HG02938 (cell line): ENCODE measurements at regions not wholly inside any gene's neighbourhood (a gene's known extent, or its start where the extent isn't known, plus 50 kb on each side); places are given as distances from the start of the nearest gene placed in this dataset.

Experiments
- ATAC-seq: cut with Tn5 transposase; IDR thresholded peaks from one replicate; pipeline ENCODE4 v1.9.1; 2021; ENCODE audit warnings: mild to moderate bottlenecking, moderate library complexity; ENCODE audit not compliant: unreplicated experiment

DNA sequence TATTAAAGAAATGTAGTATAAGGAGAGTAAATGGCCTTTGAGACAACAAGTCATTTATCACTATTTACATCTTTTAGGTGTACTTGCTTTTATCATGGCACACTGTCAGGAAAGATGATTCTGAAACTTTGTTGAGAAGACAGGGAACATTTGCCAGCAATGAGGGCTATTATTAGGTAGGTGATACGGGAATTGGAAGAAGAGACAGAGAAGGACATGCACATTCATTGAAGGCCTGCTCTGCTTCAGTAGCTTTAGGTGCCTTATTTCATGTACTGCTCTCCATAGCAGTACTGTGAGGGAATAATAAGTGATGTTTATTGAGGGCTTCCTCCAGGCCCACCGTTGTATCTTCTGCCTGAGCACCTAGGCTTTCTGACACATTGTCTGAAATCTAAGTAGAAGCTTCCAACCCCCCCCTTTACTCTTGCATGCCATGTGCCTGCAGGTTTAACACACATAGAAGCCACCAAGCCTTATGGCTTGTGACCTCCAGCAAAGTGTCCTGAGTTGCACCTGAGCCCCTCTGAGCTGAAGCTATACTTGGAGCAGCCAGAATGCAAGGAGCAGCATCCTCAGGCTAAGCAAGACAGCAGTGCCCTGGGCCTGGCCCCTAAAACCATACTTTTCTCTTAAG, 275.2 kb upstream of the VLDLR start:
- no peak for ATAC-seq

DNA sequence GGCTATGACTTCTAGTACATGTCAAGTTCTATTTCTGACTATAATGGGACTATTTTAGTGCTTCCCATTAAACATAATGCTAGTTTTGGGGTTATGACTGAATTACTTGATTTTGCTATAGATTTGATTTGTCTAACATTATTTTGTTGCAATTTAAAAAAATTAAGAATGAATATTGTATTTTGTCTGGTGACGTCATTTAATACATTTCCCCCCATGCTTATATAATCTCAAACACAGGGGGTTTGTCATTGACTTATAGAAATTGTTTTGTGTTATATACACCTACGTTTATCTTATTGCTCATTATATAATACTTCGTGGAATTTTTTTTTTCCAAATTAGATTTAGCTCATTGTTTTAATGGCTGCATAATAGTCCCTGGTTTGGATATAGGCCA, 270.3 kb upstream of the VLDLR start:
- ATAC-seq: no peak

DNA sequence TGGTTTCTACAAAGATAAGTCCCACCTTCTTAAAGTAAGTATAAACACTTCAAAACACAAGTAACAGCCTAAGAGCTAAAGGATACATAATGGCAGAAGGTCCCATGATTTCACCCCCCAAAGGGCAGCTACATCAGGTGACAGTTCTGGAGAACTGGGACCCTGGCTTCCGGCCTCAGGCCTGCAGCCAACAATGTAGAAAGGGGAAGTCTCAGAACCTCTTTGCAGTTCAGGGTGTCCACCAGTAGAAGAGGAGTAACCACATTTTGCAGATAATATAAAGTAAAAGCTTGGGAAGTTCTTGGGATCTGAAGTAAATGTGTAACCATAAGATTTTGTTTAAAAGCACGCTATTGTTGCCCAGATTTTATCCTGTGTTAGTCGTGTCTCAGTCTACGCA, 267.4 kb upstream of the VLDLR start:
- no peak for ATAC-seq

DNA sequence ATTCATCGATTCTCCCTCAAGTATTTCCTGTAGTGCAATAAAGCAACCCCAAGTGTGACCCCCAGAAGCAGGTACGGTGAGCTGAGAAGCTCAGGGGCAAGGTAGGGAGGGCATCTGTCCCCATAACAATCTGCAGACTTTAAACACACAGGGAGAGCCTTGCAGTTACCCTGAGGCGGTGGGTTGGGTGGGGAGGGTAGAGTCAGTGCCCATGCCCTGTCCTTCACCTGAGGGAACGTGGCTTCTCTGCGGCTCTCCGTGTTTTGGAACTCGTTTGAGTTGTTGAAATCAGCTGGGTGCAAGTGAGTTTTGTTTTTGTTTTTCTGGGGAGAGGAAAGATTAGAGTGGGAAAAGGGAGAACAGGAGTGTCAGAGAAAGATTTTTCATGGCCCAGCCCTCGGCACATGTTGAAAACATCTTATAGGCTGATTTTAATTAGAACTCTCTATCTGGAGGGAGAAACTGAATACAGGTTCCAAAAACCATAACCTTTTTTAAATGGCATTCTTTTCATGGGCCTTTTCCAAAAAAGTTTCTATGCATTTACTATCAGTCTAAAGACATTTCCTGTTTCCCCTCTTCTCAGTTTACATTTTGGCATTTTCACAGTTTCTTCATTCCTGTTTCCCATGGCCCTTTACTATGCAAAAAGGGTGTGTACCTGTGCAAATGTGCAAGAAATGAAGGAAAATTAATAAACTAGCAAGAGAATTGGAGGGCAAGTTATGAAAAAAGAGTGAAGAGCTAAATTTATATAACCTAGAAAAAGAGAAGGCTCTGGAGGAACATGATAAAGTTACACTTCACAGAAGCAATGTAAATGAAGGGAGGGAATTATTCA, 266.5 kb upstream of the VLDLR start:
- no peak for ATAC-seq

DNA sequence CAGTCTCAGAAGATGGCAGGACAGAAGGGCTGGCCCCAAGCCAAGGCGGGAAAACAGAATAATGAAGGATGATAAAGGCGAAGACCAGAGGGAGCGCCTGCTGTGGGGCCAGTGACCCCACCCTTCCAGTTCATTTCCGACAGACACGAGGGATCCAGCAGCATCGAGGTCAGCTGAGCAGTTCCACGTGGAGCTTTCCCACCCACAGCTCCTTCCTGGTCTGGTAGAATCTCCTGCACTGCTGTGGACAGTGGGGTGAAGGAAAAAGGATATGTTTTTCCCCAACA, 265.9 kb upstream of the VLDLR start:
- no peak for ATAC-seq

DNA sequence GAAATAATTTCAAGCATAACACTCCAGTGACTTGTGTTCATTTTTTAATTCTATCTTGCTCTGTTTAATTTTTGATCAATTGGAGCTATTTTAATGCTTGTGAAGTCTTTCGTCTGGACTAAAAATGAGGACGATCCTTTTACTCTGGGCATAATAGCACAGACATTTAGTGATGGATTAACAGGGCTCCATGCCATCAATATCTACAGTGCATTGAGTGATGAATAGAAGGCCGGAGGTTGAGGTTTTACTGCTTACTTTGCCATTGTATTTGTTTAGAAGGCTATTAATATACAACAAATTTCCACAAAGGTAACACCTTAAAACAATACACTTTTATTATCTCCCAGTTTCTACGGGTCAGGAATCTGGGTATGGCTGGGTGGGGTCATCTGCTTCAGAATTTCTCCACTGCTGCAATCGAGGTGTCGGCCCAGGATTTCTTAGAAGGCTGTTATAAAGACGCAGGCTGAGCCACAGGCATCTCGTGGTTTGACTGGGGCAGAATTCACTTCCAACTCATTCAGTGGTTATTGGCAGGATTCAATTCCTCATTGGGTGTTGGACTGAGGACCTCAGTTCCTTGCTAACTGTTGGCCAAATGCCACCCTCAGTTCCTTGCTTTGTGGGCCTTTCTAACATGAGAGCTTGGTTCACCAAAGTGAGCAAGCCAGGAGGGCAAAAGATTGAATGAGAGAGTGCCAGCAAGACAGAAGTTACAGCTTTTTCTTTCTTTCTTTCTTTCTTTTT, 265.4 kb upstream of the VLDLR start:
- no peak for ATAC-seq

DNA sequence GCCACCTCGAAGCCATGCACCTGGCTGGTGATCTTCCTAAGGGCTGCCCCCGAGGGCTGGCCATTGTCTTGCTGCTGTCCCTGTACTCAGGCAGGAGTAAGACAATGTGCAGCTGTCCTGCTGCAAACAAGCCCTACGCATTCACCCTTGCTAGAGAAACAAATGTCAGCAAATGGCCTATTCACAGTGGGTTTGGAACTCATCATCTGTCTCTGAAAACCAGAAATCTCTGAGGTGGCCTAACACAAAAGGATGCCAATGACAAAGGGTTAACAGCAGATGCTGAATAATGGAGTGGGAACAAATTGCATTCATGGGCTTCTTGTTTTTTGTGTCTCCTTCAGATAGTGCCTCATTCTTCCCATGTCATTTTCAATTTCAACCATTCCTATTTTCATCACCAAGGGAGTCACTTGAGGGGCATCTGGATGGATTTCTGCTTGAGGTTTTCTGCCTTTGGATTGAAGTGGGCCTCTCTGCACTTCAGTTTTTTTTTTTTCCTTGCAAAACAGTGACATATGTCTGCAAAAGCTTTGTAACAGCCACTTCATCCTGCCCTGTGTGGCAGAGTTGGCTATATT, 261.6 kb upstream of the VLDLR start:
- ATAC-seq: no peak

DNA sequence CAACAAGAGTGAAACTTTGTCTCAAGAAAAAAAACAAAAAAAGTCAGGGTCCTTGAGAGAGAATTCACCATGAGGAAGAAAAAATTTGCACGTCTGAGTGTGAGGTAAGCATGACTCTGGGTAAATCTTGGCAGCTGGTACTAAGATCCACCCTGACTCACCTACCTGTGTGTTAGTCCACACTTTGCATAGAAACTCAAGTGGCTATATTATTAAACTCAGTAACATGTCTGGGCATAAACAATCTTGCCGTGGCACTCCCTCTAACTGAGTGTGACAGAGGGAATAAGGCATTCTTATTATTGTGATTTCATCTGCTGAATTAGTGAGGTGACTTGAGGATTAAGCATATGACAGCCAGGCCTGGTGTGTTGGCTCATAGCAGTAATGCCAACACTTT, 259.4 kb upstream of the VLDLR start:
- no peak for ATAC-seq

DNA sequence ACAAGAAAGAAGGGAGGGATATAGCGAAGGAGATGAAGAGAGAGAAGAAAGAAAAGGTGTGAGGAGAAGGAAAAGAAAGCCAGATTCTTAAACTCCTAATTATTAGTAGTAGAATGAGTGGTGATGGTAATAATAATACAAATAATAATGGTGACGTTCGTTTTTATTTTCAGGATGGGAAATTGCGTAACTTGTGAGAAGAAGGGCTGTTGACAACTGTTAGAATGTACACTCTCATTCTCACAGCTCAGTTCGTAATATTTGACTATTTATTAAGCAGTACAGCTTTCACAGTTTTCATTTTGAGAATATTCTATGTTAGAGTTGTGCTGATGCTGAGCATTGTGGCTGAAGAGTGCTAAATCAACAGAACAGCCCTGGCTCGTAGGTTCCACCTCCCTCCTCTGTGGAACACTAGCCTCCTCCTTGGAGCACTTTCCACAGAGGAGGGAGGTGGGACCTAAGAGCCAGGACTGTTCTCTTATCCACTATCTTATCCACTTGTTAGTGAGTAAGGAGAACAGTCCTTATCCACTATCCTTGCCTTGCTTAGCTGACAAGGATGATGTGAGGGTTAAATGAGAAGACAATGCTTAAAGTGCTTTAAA, 258.3 kb upstream of the VLDLR start:
- no peak for ATAC-seq

DNA sequence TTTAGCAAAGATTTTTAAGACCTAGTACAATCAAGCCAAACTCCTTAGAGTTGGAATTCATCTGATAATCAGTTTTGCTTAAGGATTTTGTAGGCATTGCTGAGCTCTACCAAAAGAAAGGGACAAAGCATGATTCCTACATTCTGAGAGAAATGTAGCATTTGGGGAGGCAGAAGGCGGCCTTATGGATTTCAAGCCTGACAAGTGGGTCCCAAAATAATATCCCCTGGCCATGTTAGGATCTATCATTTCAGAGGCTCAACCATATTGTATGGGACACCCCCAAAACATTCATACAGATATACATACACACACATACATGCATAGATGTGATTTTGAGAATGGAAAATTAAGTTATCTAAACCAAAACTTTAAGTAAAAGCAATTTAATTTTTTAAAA, 257.8 kb upstream of the VLDLR start:
- ATAC-seq: no peak

DNA sequence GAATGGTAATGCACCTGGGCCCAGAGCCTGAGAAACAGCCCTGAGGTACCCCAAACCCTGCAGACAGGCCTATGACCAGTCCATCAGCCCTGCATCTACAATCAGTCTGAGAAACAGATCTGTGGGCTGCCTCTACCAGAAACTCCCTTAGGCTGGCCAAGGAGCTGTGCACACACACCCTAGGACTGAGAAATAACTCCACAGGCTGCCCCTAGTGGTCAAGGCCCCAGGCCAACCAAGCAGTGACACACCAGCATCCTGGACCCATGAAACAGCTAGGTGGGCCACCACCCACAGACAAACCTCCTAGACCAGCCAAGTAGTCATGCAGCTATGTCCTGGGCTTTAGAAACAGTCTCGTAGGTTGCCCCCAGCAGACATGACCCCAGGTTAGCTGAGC, 253.6 kb upstream of the VLDLR start:
- no peak for ATAC-seq

DNA sequence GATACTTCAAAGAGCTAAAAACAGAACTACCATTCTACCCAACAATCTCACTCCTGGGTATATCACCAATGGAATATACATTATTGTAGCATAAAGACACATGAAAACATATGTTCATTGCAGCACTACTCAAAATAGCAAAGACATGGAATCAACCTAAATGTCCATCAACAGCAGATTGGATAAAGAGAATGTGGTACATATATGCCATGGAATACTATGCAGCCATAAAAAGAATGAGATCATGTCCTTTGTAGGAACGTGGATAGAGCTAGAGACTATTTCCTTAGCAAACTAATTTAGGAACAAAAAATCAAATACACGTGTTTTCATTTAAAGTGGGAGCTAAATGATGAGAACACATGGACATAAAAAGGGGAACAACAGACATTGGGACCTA, 247.9 kb upstream of the VLDLR start:
- no peak for ATAC-seq

DNA sequence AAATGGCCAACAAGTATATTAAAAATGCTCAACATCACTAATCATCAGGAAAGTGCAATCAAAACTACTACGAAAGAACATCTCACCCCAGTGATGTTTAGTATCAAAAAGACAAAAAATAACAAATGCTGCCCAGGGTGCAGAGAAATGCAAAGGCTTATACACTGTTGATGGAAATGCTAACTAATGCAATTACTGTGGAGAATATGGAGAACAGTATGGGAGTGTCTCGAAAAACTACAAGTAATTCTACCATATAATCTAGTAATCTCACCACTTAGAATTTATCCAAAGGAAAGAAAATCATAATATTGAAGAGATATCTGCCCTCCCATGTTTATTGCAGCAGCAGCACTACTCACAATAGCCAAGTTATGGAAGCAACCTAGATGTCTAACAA, 246.5 kb upstream of the VLDLR start:
- no peak for ATAC-seq

DNA sequence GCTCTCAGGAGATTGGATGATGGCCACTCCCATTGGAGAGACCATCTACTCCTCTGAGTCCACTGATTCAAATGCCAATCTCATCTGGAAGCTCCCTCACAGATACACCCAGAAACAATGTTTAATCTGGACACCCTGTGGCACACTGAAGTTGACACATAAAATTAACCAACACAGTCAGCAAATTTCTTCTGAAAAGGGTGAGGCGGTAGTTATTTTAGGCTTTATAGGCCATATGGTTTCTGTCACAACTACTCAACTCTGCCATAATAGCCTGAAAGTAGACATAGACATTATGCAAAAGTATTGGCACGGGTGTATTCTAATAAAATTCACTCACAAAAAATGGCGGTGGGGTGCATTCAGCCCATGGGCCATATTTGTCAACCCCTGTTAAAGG, 244.5 kb upstream of the VLDLR start:
- no peak for ATAC-seq

DNA sequence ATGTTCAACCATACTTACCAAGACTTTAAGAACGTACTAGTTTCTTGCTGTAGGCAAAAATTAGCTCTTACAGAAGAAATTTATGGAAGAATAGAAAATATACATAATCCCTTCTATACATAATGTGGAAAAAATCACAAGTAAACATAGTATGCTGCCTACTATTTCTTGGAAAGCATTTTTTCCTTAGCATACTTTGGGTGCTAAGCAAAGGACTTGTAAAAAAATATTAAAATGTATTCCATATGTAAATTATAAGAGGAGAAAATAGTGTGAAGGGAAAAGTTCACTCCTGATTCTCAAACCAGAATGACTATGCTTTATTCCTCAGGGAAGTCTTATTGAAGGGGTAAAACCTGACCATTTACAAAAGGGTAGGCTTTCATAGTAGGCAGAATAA, 243.8 kb upstream of the VLDLR start:
- no peak for ATAC-seq

DNA sequence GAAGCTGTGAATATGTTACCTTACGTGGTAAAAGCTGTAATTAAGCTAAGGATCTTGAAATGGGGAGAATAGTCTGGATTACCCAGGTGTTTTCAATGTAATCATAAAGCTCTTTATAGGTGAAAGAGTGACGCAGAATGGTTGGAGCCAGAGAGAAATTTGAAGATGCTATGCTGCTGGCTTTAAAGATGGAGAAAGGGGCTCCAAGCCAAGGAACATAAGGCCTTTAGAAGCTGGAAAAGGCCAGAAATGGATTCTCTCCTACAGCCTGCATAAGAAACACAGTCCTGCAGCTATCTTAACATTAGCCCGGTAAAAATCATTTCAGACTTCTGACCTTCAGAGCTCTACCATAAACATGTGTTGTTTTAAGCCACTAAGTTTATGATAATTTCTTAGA, 243.3 kb upstream of the VLDLR start:
- no peak for ATAC-seq

DNA sequence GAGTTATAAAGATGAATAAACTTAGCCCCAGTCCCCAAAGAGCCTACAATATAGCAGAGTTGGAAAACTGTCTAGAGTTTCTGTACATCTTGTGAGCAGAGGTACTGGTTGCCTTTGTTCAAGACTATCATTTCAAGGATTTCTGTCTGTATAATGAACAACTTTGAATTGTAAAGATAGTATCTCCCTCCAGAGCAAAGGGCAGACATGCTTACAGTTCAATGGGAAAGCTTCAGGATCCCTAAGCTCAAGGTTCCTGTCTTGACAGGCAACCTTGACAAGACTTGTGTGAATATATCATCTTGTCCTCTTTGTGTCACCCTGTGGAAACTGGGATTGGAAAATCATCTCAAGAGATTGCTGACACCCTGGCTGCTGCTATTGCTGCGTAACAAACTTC, 242.8 kb upstream of the VLDLR start:
- no peak for ATAC-seq

DNA sequence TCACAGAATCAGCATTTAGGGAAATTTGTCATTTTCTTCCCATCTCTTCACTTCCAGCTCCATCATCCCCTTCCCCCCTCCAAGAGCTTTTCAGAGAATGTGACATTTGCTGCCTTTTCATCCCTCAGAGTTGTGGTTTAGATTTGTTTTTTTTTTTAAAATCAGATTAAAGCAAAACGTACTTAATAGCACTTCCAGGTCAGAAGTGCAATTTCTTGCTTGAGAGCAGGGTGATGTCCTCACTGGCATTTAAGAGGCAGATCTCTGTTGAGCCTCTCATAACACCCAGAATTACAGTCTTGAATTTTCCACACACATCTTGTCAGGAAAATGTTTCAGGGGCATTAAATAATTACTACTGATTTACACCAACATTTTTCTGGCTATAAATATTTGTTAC, 236.8 kb upstream of the VLDLR start:
- no peak for ATAC-seq

DNA sequence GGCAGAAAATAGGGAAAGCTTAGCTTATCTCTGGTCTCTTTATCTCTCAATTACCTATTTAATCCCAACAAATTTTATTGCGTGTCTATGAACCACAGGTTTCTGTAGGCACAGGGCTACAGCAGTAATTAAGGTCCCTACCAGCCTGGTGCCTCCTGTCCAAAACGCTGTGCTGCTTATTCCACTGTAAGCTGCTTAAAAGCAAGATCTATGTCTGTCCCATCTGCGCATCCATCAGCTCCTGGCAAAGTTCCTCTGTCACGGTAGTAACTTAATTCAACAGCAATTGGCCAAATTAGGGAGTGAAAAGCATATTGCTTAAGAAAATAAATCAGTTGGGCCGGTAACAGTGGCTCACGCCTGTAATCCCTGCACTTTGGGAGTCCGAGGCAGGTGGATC, 235.8 kb upstream of the VLDLR start:
- no peak for ATAC-seq

DNA sequence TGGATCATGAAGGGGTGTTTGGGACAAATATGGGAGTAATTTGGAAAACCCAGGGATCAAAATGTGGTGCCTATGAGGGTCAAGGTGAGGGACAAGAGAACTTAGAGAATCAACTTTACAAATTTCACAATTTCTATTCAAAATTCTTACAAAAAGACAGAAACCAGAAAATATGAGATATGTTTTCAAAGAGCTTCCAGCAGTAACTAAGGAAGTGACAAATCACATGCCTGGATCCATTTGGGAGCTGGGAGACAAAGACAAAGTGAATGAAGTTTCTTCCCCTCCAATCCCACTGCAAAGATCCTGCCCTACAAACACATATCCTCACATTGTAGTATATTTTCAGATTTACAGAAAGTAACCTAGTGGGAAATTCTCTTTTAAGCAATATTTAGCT, 235.0 kb upstream of the VLDLR start:
- ATAC-seq: no peak

DNA sequence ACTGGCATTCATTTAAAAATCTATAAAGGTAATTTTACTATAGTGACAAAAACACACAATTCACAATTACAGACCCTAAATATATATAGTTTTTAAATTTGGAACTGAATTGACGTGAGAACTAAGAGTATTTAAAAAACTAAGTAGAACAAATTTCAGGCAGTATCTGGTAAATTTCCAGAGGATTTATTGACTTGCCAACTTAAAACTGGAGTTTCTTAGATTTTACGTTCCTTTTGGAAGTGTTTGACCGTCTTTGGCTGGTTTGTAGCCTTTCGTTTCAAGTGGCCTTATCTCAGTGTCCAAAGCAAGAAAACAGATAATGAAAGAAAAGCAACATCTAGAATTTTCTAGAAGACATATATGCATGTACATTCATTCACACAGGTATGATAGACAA, 234.4 kb upstream of the VLDLR start:
- no peak for ATAC-seq

DNA sequence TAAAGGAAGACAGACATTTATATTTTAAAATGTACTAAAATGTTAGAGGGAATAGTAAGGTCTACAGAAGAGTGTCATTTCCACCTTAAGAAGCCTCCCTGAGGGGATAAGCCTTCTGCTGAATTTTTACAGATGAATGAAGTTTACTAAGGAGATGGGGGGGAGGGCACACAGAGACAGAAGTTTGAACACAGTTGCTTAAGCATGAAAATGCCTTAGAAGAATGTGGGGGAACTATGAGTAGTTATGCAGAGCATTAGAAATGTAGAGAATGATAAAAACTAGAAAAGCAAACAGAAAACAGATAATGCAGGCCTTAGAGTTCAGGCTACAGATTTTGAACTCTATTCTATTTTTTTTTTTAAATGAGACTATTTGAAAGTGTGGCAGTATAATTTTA, 232.2 kb upstream of the VLDLR start:
- no peak for ATAC-seq
